Natural killer cell (primary cell): ENCODE measurements at regions not wholly inside any gene's neighbourhood (a gene's known extent, or its start where the extent isn't known, plus 50 kb on each side); places are given as distances from the start of the nearest gene placed in this dataset.

ENCODE experiments used
- ATAC-seq, 3 donors: fragments of 150-1000 bp in 2 of 3; fragments of 200-7000 bp in 1 of 3; cut with Tn5 transposase; 1 replicate in 1 of 3; 2 replicates in 2 of 3; pipeline ENCODE4 v1.10.0; 2021; ENCODE audit warnings: mild to moderate bottlenecking in 2 of 3, moderate library complexity in 2 of 3
- DNase-seq, 2 donors: peaks; one replicate each; pipeline versions ENCODE4 v3.0.0 to v3.0.0-alpha.2; 2013 to 2021; ENCODE audit warnings: mixed read lengths in 1 of 2
- H3K27ac ChIP-seq: one replicate; pipeline ENCODE4 v1.5.1; 2013; ENCODE audit warnings: mild to moderate bottlenecking, low read length
- H3K27me3 ChIP-seq: one replicate; pipeline ENCODE4 v1.6.1; 2013; ENCODE audit warnings: low read length; ENCODE audit not compliant: control insufficient read depth, insufficient read depth
- H3K36me3 ChIP-seq: one replicate; pipeline ENCODE4 v1.6.1; 2013; ENCODE audit warnings: low read length; ENCODE audit not compliant: control insufficient read depth, insufficient read depth
- H3K4me1 ChIP-seq: one replicate; pipeline ENCODE4 v1.6.1; 2013; ENCODE audit warnings: low read length; ENCODE audit not compliant: control insufficient read depth, insufficient read depth
- H3K4me3 ChIP-seq: one replicate; pipeline ENCODE4 v1.5.1; 2013; ENCODE audit warnings: low read length
- H3K9me3 ChIP-seq: one replicate; pipeline ENCODE4 v1.6.1; 2013; ENCODE audit warnings: low read length; ENCODE audit not compliant: control insufficient read depth, insufficient read depth
- H3K27ac Mint-ChIP-seq, 2 donors: one replicate each; pipeline ENCODE4 v1.8.0; 2022; ENCODE audit warnings: mild to moderate bottlenecking in 2 of 2, mixed read lengths in 2 of 2, moderate library complexity in 1 of 2
- H3K27me3 Mint-ChIP-seq, 2 donors: one replicate each; pipeline ENCODE4 v1.8.0; 2022; ENCODE audit warnings: low read depth in 2 of 2, mixed read lengths in 2 of 2
- H3K36me3 Mint-ChIP-seq: one replicate; pipeline ENCODE4 v1.8.0; 2022; ENCODE audit warnings: mixed read lengths
- H3K4me1 Mint-ChIP-seq, 2 donors: one replicate each; pipeline ENCODE4 v1.8.0; 2022; ENCODE audit warnings: mixed read lengths in 2 of 2
- H3K4me3 Mint-ChIP-seq: one replicate; pipeline ENCODE4 v1.8.0; 2022; ENCODE audit warnings: mild to moderate bottlenecking, moderate library complexity, mixed read lengths
- H3K9me3 Mint-ChIP-seq, 2 donors: one replicate each; pipeline ENCODE4 v1.8.0; 2022; ENCODE audit warnings: mixed read lengths in 2 of 2
- whole genome bisulfite sequencing: methylation state at CpG from one replicate; pipeline ENCODE4 v1.1.7; 2013; ENCODE audit warnings: missing lambda C conversion rate; ENCODE audit not compliant: insufficient coverage; 5-methylcytosine and 5-hydroxymethylcytosine counted together
- intact Hi-C: fragments of 100-400 bp; cut with micrococcal nuclease; formaldehyde crosslinking; loops from one replicate; pipeline ENCODE4 v1.14.2; 2022
- TF ChIP-seq, protein P1 (sequence below): fragments of 200-600 bp; IDR thresholded peaks from one replicate; pipeline ENCODE4 v1.8.0; 2022; ENCODE audit warnings: antibody characterized with exemption

DNA sequence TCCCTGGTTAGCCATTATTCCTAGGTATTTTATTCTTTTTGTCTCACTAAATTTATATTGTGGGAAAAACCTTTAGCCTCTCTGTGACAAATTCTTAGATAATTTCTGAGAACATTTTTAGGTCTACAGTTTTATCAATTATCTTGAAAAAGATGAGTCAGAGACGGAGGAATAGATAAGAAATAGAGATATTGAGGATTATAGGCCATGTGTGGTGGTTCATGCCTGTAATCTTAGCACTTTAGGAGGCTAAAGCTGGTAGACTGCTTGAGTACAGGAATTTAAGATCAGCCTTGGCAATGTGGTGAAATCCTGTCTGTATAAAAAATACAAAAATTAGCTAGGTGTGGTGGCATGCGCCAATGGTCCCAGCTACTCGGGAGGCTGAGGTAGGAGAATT lies 960.2 kb downstream of the SQOR start:
- ATAC-seq (no peak), DNase-seq (no peak)
- Histone ChIP-seq H3K27me3 (no peaks in the 10 kb centered on the region), H3K4me3 (no peak overlapping the region), H3K27ac (no peak overlapping the region), H3K4me1 (no peaks in the 10 kb centered on the region), H3K36me3 (no peaks in the 10 kb centered on the region), H3K9me3 (peaks cover 3% of the 10 kb centered on the region)
- intact Hi-C loops = no loop called here
- H3K9me3 Mint-ChIP-seq = peaks cover 8 to 26% of the 10 kb centered on the region in 2 donors
- WGBS = 91% methylated on average over 3 of the region's 3 CpGs
- no peaks in the 10 kb centered on the region for H3K4me1 Mint-ChIP-seq
- TF ChIP-seq, protein P1, sequence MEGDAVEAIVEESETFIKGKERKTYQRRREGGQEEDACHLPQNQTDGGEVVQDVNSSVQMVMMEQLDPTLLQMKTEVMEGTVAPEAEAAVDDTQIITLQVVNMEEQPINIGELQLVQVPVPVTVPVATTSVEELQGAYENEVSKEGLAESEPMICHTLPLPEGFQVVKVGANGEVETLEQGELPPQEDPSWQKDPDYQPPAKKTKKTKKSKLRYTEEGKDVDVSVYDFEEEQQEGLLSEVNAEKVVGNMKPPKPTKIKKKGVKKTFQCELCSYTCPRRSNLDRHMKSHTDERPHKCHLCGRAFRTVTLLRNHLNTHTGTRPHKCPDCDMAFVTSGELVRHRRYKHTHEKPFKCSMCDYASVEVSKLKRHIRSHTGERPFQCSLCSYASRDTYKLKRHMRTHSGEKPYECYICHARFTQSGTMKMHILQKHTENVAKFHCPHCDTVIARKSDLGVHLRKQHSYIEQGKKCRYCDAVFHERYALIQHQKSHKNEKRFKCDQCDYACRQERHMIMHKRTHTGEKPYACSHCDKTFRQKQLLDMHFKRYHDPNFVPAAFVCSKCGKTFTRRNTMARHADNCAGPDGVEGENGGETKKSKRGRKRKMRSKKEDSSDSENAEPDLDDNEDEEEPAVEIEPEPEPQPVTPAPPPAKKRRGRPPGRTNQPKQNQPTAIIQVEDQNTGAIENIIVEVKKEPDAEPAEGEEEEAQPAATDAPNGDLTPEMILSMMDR = no peak
- H3K36me3 Mint-ChIP-seq = no peaks in the 10 kb centered on the region
- no peak overlapping the region for H3K4me3 Mint-ChIP-seq
- no peak overlapping the region for H3K27ac Mint-ChIP-seq
- no peaks in the 10 kb centered on the region for H3K27me3 Mint-ChIP-seq

DNA sequence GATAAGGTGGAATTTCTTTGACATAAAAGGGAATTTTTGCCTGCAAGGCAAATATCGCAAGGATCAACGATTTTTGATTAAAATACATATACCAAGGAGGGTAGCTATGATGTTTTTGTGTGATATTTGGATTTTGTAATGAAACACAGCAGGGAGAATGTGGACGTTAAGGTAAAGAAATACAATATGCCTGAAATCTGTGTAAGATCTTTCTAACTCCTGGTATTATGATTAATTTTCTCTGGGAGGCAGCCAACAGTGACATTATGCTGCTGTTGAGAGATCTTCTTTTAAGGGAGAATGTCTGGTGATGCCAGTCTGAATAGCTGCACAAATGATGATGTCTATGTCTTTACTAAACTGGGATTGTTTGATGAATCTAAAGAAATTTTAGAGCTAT lies 972.2 kb downstream of the SQOR start:
- Histone ChIP-seq H3K36me3 (no peaks in the 10 kb centered on the region), H3K4me3 (no peak overlapping the region), H3K4me1 (no peaks in the 10 kb centered on the region), H3K27me3 (no peaks in the 10 kb centered on the region), H3K27ac (no peak overlapping the region), H3K9me3 (no peaks in the 10 kb centered on the region)
- Mint-ChIP-seq H3K4me1 (no peaks in the 10 kb centered on the region), H3K4me3 (no peak overlapping the region), H3K27me3 (no peaks in the 10 kb centered on the region), H3K27ac (no peak overlapping the region), H3K36me3 (no peaks in the 10 kb centered on the region), H3K9me3 (peaks cover 14 to 17% of the 10 kb centered on the region in 2 donors)
- TF ChIP-seq, protein P1 = no peak
- 81% methylated on average over 1 of the region's 3 CpGs for WGBS
- DNase-seq (no peak), ATAC-seq (no peak)
- intact Hi-C loops = no loop called here

DNA sequence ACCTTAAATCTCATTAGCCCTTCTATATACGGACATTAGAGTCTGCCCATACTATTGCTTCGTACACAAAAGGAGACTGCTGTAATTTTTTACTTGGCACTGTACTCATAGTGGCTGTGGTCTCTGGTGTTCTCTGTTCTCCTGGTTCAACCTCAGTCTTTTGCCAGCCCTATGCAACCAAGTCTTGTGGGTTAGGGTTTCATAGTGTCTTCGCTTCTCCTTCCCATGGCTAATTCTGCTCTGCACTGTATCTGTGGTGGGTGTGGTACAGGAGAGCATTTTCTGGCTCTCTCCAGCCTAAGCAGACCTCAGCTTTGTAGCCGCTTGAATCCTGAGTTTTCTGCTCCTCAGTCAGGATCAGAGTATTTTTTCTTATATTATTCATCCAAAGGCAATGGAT lies 981.2 kb downstream of the SQOR start:
- Histone ChIP-seq H3K9me3 (no peaks in the 10 kb centered on the region), H3K4me3 (no peak overlapping the region), H3K4me1 (no peaks in the 10 kb centered on the region), H3K27me3 (no peaks in the 10 kb centered on the region), H3K36me3 (no peaks in the 10 kb centered on the region), H3K27ac (no peak overlapping the region)
- TF ChIP-seq, protein P1 = no peak
- intact Hi-C loops = no loop called here
- Mint-ChIP-seq H3K36me3 (peaks cover 24% of the 10 kb centered on the region), H3K4me3 (no peak overlapping the region), H3K4me1 (no peaks in the 10 kb centered on the region), H3K27me3 (no peaks in the 10 kb centered on the region), H3K9me3 (peaks cover 4 to 16% of the 10 kb centered on the region in 2 donors), H3K27ac (no peak overlapping the region)
- 93% methylated on average over 3 of the region's 4 CpGs for WGBS
- ATAC-seq (no peak), DNase-seq (no peak)

DNA sequence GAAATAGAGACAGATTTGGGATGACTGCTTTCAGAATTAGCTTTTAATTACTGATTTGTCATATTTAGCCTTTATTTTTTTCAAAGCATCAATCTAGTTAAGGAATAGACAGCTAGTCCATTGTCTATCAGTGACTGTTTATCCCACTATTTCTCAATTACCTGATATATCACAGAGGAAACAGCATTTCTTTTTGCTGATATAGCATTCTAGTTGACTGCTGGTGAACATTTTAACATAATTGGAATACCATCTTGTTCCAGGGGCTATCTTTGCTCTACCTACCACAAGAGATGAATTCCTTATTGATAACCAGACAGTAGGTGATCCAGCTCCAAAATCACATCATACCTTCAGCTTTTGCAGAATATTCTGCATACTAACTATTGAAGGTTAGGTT lies 982.7 kb downstream of the SQOR start:
- no peaks in the 10 kb centered on the region for H3K4me1 ChIP-seq
- H3K9me3 Mint-ChIP-seq = peaks cover 4 to 17% of the 10 kb centered on the region in 2 donors
- no peak overlapping the region for H3K27ac ChIP-seq
- H3K27me3 Mint-ChIP-seq = no peaks in the 10 kb centered on the region
- H3K4me3 ChIP-seq = no peak overlapping the region
- no peak overlapping the region for H3K27ac Mint-ChIP-seq
- no peak for ATAC-seq
- no peak overlapping the region for H3K4me3 Mint-ChIP-seq
- TF ChIP-seq, protein P1 = no peak
- H3K36me3 Mint-ChIP-seq = peaks cover 24% of the 10 kb centered on the region
- H3K27me3 ChIP-seq = no peaks in the 10 kb centered on the region
- intact Hi-C loops = no loop called here
- no peaks in the 10 kb centered on the region for H3K4me1 Mint-ChIP-seq
- no peaks in the 10 kb centered on the region for H3K9me3 ChIP-seq
- no peaks in the 10 kb centered on the region for H3K36me3 ChIP-seq
- no peak for DNase-seq
